DOHH2 (cell line): ENCODE measurements at regions not wholly inside any gene's neighbourhood (a gene's known extent, or its start where the extent isn't known, plus 50 kb on each side); places are given as distances from the start of the nearest gene placed in this dataset.
A peak's percentile ranks its signal among the peaks of the same experiment; 100 is the strongest.

ENCODE experiments used
- CTCF ChIP-seq: fragments of 200-600 bp; sonication (generic); IDR thresholded peaks from one replicate; pipeline ENCODE4 v1.5.1; 2014; ENCODE audit warnings: antibody characterized with exemption, mild to moderate bottlenecking, low read depth, low read length; ENCODE audit not compliant: poor library complexity, severe bottlenecking
- EZH2phosphoT487 ChIP-seq: fragments of 200-600 bp; sonication (generic); IDR thresholded peaks from 2 replicates; pipeline ENCODE4 v1.6.1; 2017; ENCODE audit warnings: borderline replicate concordance, mild to moderate bottlenecking, antibody characterized with exemption, low read length, moderate library complexity, mixed read lengths

- TF ChIP-seq CTCF (peak; percentile 45), EZH2phosphoT487 (no peak)
These were observed 178.4 kb downstream of the FGF9 start for GRCh38 chr13:21849323-21849722.
